Head of caudate nucleus (tissue), 42 donors: ENCODE measurements at regions not wholly inside any gene's neighbourhood (a gene's known extent, or its start where the extent isn't known, plus 50 kb on each side); places are given as distances from the start of the nearest gene placed in this dataset.

Source experiments
- DNase-seq, 42 donors: peaks; one replicate each; pipeline versions ENCODE4 v3.0.0 to v3.0.0-alpha.2; 2020 to 2021; ENCODE audit warnings: mixed read lengths in 7 of 42
- intact Hi-C: fragments of 100-400 bp; cut with DNase I; formaldehyde crosslinking; loops from one replicate; pipeline ENCODE4 v1.15.0; 2022

- peak; percentile 62 to 89 (median 80) for DNase-seq
- intact Hi-C loops = loop anchor here (2.0 to 10.0 kb wide), 2 partner anchors 383 to 801 kb away; no protein-coding TSS in a partner anchor
Observed at GRCh38 chr10:123583639-123584418, 82.3 kb upstream of the GPR26 start.

DNA sequence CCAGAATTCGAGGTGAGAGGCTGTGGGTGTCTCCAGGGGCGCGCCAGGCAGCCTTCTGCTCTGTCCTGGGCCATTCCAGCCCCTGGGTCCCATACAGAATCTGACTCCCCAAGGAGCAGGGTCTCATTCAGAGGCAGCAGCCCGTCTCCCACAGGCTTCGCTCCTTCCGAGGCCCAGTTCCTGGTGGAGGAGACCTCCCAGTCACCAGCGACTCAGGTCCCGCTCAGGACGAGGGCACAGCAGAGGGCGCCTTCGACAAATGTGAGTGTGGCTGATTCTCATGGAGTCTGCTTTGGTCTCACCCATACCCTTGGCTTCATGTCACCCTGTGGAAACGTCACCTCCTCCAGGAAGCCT lies 81.8 kb upstream of the GPR26 start:
- no peak for DNase-seq
- intact Hi-C loops = loop anchor here (10.0 kb wide), 1 partner anchor 800 kb away; no protein-coding TSS in a partner anchor

- no peak for DNase-seq
- intact Hi-C loops = loop anchor here (10.0 kb wide), 1 partner anchor 799 kb away; no protein-coding TSS in a partner anchor
Observed at GRCh38 chr10:123585477-123586445, 80.4 kb upstream of the GPR26 start.

- no peak for DNase-seq
- intact Hi-C loops = loop anchor here (10.0 kb wide), 1 partner anchor 798 kb away; no protein-coding TSS in a partner anchor
Observed at GRCh38 chr10:123587110-123587509, 79.0 kb upstream of the GPR26 start.

- intact Hi-C loops = loop anchor here (10.0 kb wide), 1 partner anchor 796 kb away; no protein-coding TSS in a partner anchor
- no peak for DNase-seq
Observed at GRCh38 chr10:123588386-123588914, 77.7 kb upstream of the GPR26 start.

GRCh38 chr10:123595661-123596060 lies 70.5 kb upstream of the GPR26 start:
- no peak for DNase-seq
- intact Hi-C loops = no loop called here

GRCh38 chr10:123597676-123598075 lies 68.5 kb upstream of the GPR26 start:
- intact Hi-C loops = no loop called here
- DNase-seq = no peak

DNA sequence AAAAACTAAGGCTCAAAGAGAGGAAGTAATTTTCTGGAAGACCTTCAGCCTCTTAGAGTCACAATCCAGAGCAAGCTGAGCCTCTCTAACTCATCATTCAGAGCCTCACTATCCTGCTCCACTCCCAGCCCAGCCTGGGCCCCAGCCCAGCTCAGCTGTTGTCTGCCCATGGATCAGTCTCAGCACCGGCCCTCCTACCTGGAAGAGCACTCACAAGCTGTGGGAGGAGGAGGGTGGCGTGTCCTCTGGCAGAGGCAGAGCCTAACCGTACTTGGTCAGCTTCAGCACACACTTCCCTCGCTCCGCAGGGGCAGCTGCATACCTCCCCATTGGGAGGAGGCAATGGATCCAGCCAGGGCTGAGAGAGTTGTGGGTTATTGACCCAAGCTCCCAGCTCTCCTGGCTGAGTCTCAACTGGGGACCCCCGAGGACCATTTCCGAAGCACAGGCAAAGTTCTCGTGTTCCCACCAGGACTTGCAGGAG lies 66.7 kb upstream of the GPR26 start:
- intact Hi-C loops = no loop called here
- DNase-seq = no peak

DNA sequence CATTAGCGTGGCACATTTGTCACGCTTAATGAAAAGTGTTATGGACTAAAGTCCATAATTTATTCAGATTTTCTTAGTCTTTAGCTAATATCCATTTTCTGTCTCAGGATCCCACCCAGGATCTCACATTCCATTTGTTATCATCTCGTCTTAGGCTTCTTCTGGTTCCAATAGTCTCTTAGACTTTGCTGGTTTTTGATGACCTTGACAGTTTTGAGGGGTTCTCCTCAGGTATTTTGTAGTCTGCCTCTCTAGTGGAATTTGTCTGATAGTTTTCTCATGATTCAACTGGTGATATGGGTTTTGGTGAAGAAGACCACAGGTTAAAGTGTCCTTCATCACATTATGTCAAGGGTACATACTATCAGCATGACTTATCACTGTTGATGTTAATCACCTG lies 66.0 kb upstream of the GPR26 start:
- intact Hi-C loops = no loop called here
- DNase-seq = no peak

GRCh38 chr10:123603130-123603529 lies 63.0 kb upstream of the GPR26 start:
- intact Hi-C loops = no loop called here
- DNase-seq = peak in 1 of 42 donors; percentile 8

GRCh38 chr10:123604506-123604905 lies 61.6 kb upstream of the GPR26 start:
- intact Hi-C loops = no loop called here
- DNase-seq = no peak

- peak in 1 of 42 donors; percentile 28 for DNase-seq
- intact Hi-C loops = no loop called here
Observed at GRCh38 chr10:123606006-123606405, 60.1 kb upstream of the GPR26 start.

GRCh38 chr10:123606955-123607354 lies 59.2 kb upstream of the GPR26 start:
- DNase-seq = peak in 1 of 42 donors; percentile 24
- intact Hi-C loops = no loop called here

DNA sequence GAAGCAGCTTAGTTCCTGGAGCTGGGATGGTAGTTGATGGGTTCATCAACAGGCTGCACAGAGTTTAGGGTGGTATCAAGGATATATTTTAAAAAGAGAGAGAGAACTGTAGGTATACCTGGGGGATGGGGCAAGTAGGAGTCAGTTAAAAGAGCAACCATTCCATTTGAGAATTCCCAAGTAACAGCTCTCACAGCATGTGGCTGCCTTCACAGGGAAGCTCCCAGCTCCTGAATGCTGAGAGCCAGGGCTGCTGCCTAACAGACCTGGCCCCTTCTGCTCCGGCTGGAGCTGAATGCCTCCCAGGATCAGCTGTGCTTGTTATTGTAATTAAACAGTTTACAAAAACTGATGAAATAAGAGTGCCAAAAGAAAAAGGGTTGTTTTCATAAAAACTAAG lies 58.8 kb upstream of the GPR26 start:
- peak in 1 of 42 donors; percentile 30 for DNase-seq
- intact Hi-C loops = no loop called here

GRCh38 chr10:123608047-123608446 lies 58.1 kb upstream of the GPR26 start:
- no peak for DNase-seq
- intact Hi-C loops = no loop called here

GRCh38 chr10:123611243-123611642 lies 54.9 kb upstream of the GPR26 start:
- intact Hi-C loops = no loop called here
- DNase-seq = no peak

DNA sequence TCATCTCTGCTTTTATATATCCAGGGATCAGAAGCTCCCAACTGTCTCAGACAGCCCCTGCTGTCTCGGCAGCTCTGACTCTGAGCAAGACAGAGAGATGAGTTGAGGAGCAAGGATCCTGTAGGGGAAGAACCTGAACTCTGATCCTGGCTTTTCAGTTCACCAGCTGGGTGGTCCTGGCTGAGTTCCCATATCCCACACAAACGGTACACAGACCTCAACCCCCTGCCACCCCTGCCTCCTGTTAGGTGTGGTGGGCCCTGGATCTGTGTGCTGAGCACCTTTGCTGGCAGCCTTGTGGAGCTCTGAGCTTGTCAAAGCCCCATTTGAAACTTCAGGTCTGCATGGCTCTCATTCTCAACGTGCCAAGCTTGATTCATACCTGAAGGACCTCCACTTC lies 54.3 kb upstream of the GPR26 start:
- no peak for DNase-seq
- intact Hi-C loops = no loop called here

GRCh38 chr10:123613346-123613850 lies 52.8 kb upstream of the GPR26 start:
- DNase-seq = peak in 1 of 42 donors; percentile 14
- intact Hi-C loops = no loop called here

- DNase-seq = peak in 37 of 42 donors; percentile 7 to 79 (median 43)
- intact Hi-C loops = no loop called here
Observed at GRCh38 chr10:123614888-123615287, 51.3 kb upstream of the GPR26 start.
